Stimulated activated CD4-positive, alpha-beta T cell treated with anti-CD3 and anti-CD28 coated beads, Interleukin-2, amount 100 ng/mL, for 48 hours (primary cell): ENCODE measurements at regions not wholly inside any gene's neighbourhood (a gene's known extent, or its start where the extent isn't known, plus 50 kb on each side); places are given as distances from the start of the nearest gene placed in this dataset.
"Not testable (repeated sequence)": the region's sequence is repeated elsewhere in the genome, so short reads cannot be mapped to it uniquely, and the experiment has no call there.

Source experiments
- DNase-seq, 2 donors: peaks; one replicate each; pipeline ENCODE4 v3.0.0-alpha.2; 2020

DNA sequence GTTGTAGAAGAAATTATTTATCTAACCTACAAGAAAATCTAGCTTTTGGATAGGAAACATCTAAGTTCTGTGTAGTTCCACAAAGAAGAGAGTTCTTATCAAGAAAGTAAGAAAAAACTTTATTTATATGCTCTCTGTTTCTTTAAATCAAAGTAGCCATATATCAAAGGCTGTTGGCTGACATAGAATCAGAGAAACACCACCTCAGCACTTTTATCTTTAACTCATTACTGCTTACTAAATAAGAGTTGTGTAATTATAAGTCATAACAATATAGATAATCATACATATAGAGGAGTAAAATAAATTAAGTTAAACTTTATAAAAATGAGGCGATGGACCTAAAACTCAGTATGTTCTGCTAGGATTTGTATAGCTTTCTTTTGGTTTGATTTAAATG is 570.6 kb downstream of the PCDH17 start:
- DNase-seq, result no peak

DNA sequence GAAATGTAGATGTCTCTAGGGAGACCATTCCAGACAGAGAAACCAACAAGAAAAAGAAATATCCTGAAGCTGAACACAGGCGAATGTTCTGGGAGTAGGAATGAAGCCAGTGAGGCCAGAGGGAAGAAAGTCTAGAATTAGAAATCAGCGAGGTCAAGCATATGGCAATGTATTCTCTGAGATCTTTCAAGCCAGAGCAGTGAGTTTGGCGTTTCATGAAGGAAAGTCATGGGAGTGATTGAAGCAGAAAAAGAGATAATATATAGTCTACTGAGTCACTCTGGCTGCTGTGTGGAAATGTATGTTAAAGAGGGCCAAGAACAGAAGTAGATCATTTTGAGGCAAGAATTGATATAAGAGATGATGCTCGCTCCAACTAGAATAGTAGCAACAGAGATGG is 576.0 kb downstream of the PCDH17 start:
- DNase-seq, result no peak

DNA sequence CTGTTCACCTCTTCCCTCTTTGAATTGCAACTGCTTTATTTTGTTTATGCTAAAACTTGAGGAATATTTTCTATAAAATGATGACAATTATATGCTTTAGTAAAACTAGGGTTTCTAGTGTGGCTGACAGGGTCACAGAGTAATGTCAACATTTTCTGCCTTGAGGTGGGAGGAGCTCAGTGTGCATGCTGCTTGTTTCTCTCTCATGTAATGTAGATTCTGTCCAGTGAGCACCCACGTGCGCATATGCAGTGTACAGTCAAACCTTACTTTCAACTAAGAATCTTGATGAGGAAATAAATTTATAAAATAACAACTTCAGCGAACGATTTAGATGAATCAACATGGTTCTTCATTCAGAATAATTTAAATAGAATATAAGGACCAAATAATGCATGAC is 603.9 kb downstream of the PCDH17 start:
- no peak for DNase-seq

DNA sequence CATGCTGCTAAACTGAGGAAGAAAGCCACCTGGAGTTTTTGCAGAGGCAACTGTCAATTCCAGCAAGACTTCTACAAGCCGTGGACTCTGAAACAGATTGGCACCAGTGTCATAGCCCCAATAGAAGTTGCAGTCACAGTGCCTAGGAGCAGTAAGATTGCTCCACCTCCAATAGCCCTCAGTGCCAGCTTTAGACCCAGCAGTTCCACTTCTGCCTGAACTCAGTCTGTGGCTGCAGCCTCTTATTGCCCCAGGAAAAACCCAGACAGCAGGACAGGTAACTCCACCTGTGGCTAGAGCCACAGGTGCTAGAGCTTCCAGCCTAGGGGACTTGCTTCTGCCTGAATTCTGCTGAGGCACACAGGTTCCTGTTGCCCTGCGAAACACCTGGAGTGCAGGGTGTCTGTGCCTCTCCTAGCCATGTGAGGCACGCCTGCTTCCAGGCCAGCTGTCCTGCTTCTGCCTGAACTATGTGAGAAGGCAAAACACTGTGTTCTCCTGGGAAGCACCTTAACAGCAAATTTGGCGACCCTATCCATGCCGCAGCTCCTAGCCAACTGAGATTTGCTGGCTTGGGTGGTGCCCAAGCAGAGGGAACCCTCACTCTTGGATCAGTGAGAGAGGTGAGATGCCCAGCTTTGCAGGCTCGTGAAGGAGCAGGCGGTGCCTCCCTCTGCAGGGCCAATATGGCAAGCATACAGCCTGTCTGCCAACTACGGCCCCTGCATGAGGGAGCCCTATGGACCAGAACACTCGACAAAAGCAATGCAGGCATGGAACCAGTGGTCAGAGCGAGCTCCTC is 607.6 kb downstream of the PCDH17 start:
- no peak for DNase-seq

DNA sequence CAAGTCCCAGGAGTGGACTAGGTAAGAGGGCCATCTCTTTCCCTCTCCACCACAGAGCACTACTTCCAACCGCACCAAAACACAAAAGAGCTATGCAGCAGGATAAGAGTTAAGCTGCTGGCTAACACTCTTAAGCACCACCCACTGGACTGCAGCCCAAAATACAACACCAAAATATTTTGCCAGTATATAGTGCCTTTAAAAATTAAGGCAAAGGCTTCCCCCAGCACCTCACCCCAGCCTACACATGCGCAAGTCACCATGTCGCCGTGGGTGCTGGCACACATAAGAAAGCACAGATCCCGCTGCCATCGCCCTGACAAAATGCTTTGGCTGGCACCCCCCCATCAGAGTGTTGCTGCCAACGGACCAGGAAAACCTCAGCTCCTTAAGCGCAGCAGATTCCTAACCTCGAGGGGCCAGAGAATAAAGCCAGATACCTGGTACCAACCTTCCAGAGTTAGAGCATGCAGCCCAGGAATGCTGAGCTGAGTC is 608.3 kb downstream of the PCDH17 start:
- DNase-seq, result no peak

DNA sequence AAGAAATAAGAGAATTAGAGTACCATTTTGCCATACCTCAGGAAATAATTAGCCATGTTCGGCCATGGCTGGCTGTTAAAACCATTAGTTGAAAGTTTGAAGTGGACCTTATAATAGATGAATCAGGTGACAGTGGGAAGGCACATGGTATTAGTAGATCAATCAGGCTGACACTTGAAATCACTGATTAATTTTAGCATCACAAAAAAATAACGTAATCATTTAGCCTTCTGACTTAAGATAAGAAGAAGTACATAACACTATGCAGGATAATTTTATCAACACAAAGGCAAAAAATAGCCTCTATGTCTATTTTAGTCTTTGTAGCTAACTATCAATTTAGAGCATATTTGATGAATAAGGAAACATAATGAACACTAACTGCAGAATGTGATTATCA is 615.5 kb downstream of the PCDH17 start:
- DNase-seq, result no peak

DNA sequence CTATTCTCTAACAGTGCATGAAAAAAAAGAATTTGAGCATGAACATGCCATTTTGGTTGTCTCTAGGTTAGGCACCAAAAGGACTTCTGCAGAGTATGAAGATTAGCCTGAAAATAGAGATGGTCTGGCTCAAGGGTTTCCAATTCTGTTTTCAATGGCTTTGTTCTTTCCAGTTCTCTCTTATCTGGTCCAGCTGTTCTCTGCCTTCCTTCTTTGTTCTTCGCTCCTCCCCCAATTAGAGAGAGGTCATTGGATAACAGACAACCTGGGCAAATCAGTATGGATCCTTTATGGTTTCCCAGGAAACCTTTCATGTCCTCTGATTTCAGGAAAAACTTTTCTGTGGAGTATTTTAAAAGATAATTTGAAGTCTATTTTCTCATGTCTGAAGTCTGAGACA is 623.4 kb downstream of the PCDH17 start:
- DNase-seq, result no peak

DNA sequence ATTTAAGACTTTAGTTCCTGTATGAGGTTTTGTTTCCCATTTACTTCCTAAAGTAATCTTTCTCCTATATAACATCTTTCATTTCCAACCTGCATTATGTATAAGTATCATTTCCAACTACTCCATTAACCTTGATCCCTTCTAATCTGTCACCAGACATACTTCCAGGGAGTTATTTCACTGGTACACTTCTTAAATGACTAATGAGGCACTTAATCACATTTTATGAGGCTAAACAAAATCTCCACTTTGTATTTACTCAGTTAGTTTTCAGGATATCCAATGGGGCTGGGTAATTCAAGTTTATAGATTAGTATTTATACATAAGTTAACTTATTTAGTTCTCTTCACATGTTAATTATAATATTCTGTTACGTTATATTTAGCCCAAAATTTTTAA is 634.7 kb downstream of the PCDH17 start:
- no peak for DNase-seq

DNA sequence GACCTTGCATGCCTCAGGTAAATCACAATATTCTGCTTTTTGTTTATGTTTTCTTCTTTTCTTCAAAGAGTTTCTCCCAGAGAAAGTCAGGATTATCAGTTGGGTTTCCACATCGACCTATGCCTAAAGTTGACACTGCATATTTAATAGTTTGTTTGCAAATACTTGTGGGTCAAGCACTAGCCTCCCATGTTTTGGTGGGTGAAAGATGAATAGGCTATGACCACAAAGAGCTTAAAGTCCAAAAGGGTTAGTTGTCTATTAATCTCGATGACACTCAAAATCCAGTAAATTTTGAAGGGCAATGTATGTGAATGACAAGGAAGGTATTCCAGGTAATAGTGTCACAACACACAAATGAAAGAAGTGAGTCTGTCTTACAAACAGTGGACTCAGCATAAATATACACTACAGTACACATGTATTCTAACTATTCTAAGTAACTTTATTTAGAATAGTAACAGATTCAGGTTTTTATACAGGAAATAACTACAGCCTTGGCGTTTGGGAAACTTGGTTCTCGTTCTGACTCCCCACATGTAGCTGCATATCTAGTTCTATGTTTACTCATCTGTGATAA is 667.1 kb downstream of the PCDH17 start:
- no peak for DNase-seq

DNA sequence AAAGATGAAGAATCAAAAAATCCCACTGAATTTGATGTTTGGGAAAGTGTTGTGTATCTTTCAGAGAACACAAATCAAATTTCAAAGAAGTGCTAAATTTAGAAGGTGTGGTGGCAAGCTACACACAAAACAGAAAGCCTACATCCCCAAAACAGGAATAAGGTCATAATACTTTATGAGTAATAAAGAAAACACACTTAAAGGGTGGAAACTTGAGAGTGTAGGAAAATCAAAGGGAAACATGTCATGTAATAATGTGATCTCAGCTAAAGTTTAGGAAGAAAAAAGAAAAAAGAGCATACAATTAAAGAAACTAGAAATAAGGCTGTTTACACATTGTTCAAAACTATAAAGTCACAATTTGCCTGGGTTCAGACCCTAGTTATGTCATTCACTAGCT is 668.7 kb downstream of the PCDH17 start:
- no peak for DNase-seq

DNA sequence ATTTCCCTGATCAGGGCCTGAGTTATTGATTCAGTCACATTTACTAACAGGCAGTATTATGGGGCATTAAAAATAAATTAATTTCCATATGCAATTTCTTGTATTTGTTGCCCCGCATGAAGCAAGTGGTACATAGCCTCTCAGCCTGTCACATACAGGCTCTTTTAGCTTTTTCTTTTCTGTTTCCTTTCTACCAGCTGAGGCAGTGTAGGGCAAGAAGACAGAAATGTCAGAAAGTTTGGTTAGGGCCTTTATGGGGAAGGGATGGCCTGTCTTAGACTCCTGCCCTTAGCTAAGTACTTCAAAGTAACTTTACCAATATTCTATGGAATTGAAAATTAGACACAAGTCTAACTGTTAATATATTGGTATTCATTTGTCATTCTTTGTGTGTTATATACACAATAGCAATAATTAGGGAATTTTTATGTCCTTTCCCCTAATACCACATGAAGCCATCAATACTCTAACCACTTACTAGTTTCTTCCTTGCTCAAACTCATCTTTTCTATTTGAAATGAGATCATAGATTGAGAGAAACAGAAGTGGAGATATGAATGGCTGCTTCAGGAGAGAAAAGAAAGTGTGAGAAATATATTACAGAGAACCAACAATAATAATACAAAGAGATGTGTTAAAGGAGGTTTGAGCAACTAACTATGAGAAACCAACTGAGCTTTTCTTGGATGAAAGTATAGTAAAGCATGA is 669.6 kb downstream of the PCDH17 start:
- DNase-seq, result no peak

DNA sequence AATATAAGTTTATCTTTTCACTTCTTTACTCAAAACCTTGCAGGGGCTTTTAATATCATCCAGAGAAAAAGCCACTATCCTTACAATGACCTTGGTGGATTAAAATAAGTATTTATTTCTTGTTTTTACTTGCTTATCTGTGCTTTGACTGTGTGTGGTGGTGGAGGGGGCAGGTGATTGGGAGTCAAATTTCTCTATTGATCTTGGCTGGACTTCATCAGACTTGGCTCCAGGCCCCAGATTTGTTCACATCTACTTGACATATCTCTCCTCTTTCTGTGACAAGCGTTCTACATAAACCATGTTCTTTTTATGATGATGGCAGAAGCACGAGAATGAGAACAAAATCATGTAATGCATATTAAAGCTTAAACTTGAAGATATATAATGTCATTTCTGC is 670.8 kb downstream of the PCDH17 start:
- no peak for DNase-seq

DNA sequence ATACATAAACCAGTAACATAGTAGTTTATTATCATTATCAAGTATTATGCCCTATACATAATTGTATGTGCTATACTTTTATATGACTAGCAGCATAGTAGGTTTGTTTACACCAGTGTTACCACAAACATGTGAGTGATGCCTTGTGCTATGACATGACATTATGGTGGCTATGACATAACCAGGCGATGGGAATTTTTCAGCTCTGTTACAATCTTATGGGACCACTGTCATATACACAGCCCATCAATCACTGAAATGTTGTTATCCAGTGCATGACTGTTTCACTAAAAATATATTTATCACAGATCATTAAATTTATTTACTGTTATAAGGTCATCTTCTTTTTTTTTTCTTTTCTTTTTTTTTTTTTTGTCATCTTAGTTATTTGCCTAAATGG is 674.5 kb downstream of the PCDH17 start:
- DNase-seq, result no peak

DNA sequence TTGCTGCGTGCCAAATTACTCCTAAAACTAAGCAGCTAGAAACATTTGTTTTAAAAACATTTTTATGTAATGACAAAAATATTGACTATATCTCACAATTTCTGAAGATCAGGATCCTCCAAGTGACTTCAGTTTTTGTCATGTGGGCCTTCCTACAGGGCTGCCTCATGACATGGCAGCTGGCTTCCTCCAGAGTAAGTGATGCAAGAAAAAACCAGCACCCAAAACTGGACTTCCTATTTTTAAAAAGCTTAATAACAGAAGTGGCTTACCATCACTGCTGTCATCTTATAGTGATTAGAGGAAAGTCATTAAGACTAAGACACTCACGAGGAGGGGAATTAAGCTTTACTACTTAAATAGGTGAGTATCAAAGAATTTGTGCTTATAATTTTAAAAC is 681.7 kb downstream of the PCDH17 start:
- DNase-seq, result no peak

DNA sequence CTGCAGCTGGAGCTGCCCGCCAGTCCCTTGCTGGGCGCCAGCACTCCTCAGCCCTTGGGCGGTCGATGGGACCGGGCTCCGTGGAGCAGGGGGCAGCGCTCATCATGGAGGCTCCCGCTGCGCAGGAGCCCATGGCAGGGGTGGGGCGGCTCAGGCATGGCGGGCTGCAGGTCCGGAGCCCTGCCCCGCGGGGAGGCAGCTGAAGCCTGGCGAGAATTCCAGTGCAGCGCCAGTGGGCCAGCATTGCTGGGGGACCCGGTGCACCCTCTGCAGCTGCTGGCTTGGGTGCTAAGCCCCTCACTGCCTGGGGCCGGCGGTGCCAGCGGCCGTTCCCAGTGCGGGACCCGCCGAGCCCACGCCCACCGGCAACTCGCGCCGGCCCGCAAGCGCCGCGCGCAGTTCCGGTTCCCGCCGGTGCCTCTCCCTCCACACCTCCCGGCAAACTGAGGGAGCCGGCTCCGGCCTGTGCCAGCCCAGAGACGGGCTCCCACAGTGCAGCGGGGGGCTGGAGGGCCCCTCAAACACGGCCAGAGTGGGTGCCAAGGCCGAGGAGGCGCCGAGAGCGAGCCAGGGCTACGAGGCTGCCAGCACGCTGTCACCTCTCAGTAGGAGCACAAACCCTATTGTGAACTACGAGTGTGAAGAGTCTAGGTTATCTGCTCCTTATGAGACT is 687.1 kb downstream of the PCDH17 start:
- no peak for DNase-seq

DNA sequence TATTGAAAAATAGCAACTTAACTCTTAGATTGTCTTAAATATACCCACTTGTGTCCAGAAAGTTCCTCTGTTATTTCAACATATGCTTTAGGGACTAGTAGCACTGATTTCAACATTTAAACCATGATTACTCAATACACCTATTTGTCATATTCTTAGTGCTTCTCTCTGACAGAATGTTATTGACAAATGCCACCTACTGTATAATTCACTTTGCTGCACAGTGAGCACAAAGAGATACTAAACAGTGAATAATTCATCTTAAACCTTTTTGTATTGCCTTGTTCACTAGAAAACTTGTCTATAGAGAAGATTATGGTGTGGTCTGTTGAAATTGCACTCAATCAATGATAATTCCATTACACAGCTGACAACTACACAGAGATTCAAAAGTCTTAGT is 692.6 kb downstream of the PCDH17 start:
- DNase-seq, result no peak

DNA sequence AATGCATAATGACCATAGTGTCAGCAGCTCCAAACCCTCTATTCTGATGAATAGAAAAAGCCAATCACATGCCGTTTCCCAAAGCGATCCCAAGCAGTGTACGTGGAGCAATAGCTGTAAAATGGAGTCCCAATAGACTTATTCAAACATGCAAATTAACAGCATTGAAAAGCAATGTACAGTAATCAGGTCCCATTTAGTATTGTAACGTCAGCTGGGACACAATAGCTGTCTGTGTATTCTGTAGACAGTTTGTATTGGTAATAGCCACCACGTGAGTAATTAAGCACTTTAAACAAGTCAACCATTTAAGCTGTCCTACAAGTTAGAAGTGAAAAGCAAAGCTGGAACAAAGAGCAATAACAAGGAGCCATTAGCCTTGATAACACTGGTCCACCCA is 698.2 kb downstream of the PCDH17 start:
- no peak for DNase-seq

DNA sequence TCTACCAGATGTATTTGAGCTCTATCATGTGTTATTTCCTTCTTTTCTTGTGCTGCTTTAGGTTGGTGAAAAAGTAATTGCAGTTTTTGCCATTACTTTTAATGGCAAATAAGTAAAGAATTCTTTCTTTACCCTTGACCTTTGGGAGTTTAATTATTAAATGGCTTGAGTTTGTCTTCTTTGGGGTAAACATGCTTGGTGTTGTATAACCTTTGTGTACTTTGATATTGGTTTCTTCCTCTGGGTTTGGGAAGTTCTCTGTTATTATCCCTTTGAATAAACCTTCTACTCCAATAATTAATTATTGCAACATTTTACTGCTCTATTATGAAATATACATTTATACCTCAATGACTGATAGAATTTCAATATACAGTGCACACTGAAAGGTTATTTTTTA is 709.4 kb downstream of the PCDH17 start:
- no peak for DNase-seq

DNA sequence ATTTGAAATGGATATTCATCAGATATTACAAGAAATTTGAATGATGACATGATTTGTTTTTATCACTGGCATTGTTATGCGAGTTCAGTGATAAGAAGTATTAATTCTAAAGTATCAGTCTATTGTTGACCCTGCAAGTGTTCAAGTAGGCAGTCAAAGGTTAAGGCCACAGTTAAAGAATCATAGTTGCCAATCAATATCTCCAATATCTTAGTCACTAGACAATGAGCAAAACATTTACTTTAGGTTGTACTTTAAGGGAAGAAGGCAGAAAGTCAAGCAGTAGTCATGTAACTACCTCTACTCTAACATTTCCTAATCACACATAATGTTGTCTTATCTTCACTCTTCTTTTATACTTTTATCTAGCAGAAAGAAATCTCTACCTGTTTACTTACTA is 709.8 kb downstream of the PCDH17 start:
- no peak for DNase-seq

DNA sequence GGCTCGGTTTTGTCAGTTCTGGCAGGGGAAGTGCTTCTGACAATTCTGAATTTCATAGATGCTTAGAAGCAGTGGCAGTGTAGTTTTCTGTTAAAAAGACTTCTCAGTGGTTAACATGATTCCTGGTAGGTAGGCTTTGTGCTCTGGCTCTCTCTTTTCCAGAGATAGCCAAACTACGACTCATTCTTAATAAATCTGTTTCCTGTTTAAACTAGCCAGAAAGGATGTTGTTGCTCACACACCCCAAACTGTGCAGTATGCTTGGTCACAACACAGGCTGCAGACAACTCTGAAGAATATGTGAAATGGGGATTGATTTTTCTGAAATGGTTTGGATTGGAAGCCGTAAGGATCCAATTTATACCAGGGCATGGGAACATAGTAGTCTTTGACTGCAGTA is 711.5 kb downstream of the PCDH17 start:
- no peak for DNase-seq

DNA sequence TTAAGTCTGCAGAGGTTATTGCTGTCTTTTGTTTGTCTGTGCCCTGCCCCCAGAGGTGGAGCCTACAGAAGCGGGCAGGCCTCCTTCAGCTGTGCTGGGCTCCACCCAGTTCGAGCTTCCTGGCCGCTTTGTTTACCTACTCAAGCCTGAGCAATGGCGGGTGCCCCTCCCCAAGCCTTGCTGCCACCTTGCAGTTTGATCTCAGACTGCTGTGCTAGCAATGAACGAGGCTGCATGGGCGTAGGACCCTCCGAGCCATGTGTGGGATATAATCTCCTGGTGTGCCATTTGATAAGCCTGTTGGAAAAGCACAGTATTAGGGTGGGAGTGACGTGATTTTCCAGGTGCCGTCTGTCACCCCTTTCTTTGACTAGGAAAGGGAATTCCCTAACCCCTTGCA is 720.6 kb downstream of the PCDH17 start:
- not testable (repeated sequence) for DNase-seq

DNA sequence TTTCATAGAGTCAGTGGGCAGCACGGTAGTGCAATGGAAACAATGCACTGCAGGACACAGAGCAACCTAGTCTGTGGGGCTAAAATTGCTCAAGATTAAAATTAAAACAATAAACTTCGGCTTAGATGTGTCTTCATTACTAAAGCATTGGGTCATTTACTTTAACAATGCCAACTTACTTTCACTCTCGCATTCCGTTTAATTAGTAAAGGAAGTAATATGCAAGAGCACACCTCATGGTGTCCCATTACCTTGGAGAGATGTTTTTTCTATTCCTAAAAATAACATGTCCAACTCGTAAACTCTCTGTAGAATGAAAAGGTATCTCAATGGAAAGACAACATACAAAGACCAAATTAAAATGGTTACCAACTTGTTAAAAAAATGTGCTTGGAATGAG is 738.4 kb downstream of the PCDH17 start:
- no peak for DNase-seq

DNA sequence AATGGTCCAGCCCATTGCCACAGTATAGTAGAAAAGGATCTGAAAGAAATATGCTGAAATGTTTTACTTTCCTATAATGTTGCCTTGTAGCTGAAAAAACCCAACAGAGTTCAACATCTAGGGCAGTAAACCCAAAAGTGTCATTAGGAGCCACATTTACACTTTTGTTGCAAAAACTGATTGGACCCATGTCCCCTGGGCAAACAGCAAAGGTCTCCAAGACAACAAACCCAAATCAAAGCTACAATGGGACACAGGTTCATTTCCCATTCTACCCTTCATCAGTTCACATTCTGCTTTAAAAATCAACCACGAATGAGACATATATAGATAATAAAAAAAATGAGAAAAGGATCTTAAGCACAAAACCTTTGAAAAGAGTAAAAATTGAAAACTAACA is 744.8 kb downstream of the PCDH17 start:
- DNase-seq, result no peak

DNA sequence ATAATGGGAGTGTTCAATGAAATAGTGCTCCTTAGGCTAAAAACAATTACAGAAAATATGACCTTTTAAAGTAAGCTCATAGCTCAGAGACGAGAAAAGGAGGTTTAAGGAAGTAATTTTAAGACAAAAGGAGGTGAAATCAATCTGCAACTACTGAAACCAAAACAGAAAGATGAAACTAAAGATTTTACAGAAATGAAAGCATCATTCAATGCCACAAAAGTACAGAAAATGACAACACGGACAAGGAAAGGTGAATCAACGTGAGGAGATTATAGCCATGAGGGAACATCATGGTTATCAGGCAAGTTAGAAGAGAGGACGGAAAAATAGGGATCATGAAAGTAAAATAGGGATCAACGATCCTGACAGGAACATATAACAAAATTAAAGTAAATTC is 745.2 kb downstream of the PCDH17 start:
- no peak for DNase-seq
